Stimulated activated naive CD8-positive, alpha-beta T cell treated with anti-CD3 and anti-CD28 coated beads, Interleukin-15, Interleukin-2, amounts not matched to agents 100 ng/mL and 50 ng/mL, for 24 hours (primary cell): ENCODE measurements at regions not wholly inside any gene's neighbourhood (a gene's known extent, or its start where the extent isn't known, plus 50 kb on each side); places are given as distances from the start of the nearest gene placed in this dataset.

ENCODE experiments used
- H3K27ac Mint-ChIP-seq: one replicate; pipeline ENCODE4 v1.8.0; 2021; ENCODE audit warnings: mild to moderate bottlenecking, mixed read lengths
- H3K27me3 Mint-ChIP-seq: one replicate; pipeline ENCODE4 v1.8.0; 2021; ENCODE audit warnings: mixed read lengths
- H3K36me3 Mint-ChIP-seq: one replicate; pipeline ENCODE4 v1.8.0; 2021; ENCODE audit warnings: low read depth, mixed read lengths
- H3K4me1 Mint-ChIP-seq: one replicate; pipeline ENCODE4 v1.8.0; 2021; ENCODE audit warnings: low read depth, mixed read lengths
- H3K4me3 Mint-ChIP-seq: one replicate; pipeline ENCODE4 v1.8.0; 2021; ENCODE audit warnings: mild to moderate bottlenecking, mixed read lengths
- H3K9me3 Mint-ChIP-seq: one replicate; pipeline ENCODE4 v1.8.0; 2021; ENCODE audit warnings: mixed read lengths

- Mint-ChIP-seq H3K4me3 (no peak overlapping the region), H3K36me3 (no peaks in the 10 kb centered on the region), H3K4me1 (no peaks in the 10 kb centered on the region), H3K9me3 (no peaks in the 10 kb centered on the region), H3K27ac (no peak overlapping the region), H3K27me3 (no peaks in the 10 kb centered on the region)
Measured at GRCh38 chr4:67229148-67229547, 316.2 kb downstream of the CENPC start.

GRCh38 chr4:67220861-67221260, 324.4 kb downstream of the CENPC start:
- Mint-ChIP-seq H3K27ac (no peak overlapping the region), H3K36me3 (no peaks in the 10 kb centered on the region), H3K9me3 (no peaks in the 10 kb centered on the region), H3K4me1 (no peaks in the 10 kb centered on the region), H3K4me3 (no peak overlapping the region), H3K27me3 (no peaks in the 10 kb centered on the region)

GRCh38 chr4:67218883-67219282, 326.4 kb downstream of the CENPC start:
- H3K36me3 Mint-ChIP-seq, result no peaks in the 10 kb centered on the region

GRCh38 chr4:67207941-67208441, 337.3 kb downstream of the CENPC start:
- H3K4me3 Mint-ChIP-seq, result no peak overlapping the region
- no peaks in the 10 kb centered on the region for H3K9me3 Mint-ChIP-seq
- H3K27me3 Mint-ChIP-seq, result no peaks in the 10 kb centered on the region
- no peak overlapping the region for H3K27ac Mint-ChIP-seq
- H3K4me1 Mint-ChIP-seq, result no peaks in the 10 kb centered on the region
- no peaks in the 10 kb centered on the region for H3K36me3 Mint-ChIP-seq

More at GRCh38 chr4:67218883-67219282, 326.4 kb downstream of the CENPC start:
- no peaks in the 10 kb centered on the region for H3K4me1 Mint-ChIP-seq
- H3K4me3 Mint-ChIP-seq, result no peak overlapping the region
- no peaks in the 10 kb centered on the region for H3K27me3 Mint-ChIP-seq
- H3K9me3 Mint-ChIP-seq, result no peaks in the 10 kb centered on the region
- no peak overlapping the region for H3K27ac Mint-ChIP-seq

- no peak overlapping the region for H3K4me3 Mint-ChIP-seq
- H3K9me3 Mint-ChIP-seq, result no peaks in the 10 kb centered on the region
- H3K36me3 Mint-ChIP-seq, result no peaks in the 10 kb centered on the region
- H3K27me3 Mint-ChIP-seq, result no peaks in the 10 kb centered on the region
- no peak overlapping the region for H3K27ac Mint-ChIP-seq
- no peaks in the 10 kb centered on the region for H3K4me1 Mint-ChIP-seq
Measured at GRCh38 chr4:67204441-67204840, 340.9 kb downstream of the CENPC start.

- Mint-ChIP-seq H3K27me3 (no peaks in the 10 kb centered on the region), H3K36me3 (no peaks in the 10 kb centered on the region), H3K4me1 (no peaks in the 10 kb centered on the region), H3K27ac (no peak overlapping the region), H3K4me3 (no peak overlapping the region), H3K9me3 (no peaks in the 10 kb centered on the region)
Measured at GRCh38 chr4:67201334-67201733, 344.0 kb downstream of the CENPC start.

GRCh38 chr4:67198727-67199126, 346.6 kb downstream of the CENPC start:
- Mint-ChIP-seq H3K9me3 (no peaks in the 10 kb centered on the region), H3K4me1 (no peaks in the 10 kb centered on the region), H3K4me3 (no peak overlapping the region), H3K27me3 (no peaks in the 10 kb centered on the region), H3K36me3 (no peaks in the 10 kb centered on the region), H3K27ac (no peak overlapping the region)

- Mint-ChIP-seq H3K4me3 (no peak overlapping the region), H3K36me3 (no peaks in the 10 kb centered on the region), H3K27me3 (no peaks in the 10 kb centered on the region), H3K4me1 (no peaks in the 10 kb centered on the region), H3K9me3 (no peaks in the 10 kb centered on the region), H3K27ac (no peak overlapping the region)
Measured at GRCh38 chr4:67167849-67168248, 377.5 kb downstream of the CENPC start.

- H3K27ac Mint-ChIP-seq, result no peak overlapping the region
Measured at GRCh38 chr4:67162690-67163089, 382.6 kb downstream of the CENPC start.

GRCh38 chr4:67161311-67161710, 384.0 kb downstream of the CENPC start:
- no peaks in the 10 kb centered on the region for H3K9me3 Mint-ChIP-seq
- H3K27me3 Mint-ChIP-seq, result no peaks in the 10 kb centered on the region
- no peaks in the 10 kb centered on the region for H3K36me3 Mint-ChIP-seq
- H3K4me1 Mint-ChIP-seq, result no peaks in the 10 kb centered on the region
- no peak overlapping the region for H3K27ac Mint-ChIP-seq
- H3K4me3 Mint-ChIP-seq, result no peak overlapping the region

More at GRCh38 chr4:67162690-67163089, 382.6 kb downstream of the CENPC start:
- H3K36me3 Mint-ChIP-seq, result no peaks in the 10 kb centered on the region
- H3K9me3 Mint-ChIP-seq, result no peaks in the 10 kb centered on the region
- no peak overlapping the region for H3K4me3 Mint-ChIP-seq
- no peaks in the 10 kb centered on the region for H3K27me3 Mint-ChIP-seq
- H3K4me1 Mint-ChIP-seq, result no peaks in the 10 kb centered on the region

- no peaks in the 10 kb centered on the region for H3K36me3 Mint-ChIP-seq
Measured at GRCh38 chr4:67160394-67160793, 384.9 kb downstream of the CENPC start.

GRCh38 chr4:67158666-67159065, 386.6 kb downstream of the CENPC start:
- H3K27ac Mint-ChIP-seq, result no peak overlapping the region
- H3K36me3 Mint-ChIP-seq, result no peaks in the 10 kb centered on the region
- no peaks in the 10 kb centered on the region for H3K4me1 Mint-ChIP-seq
- no peaks in the 10 kb centered on the region for H3K9me3 Mint-ChIP-seq
- H3K27me3 Mint-ChIP-seq, result no peaks in the 10 kb centered on the region
- no peak overlapping the region for H3K4me3 Mint-ChIP-seq

More at GRCh38 chr4:67160394-67160793, 384.9 kb downstream of the CENPC start:
- no peaks in the 10 kb centered on the region for H3K4me1 Mint-ChIP-seq
- no peaks in the 10 kb centered on the region for H3K9me3 Mint-ChIP-seq
- H3K4me3 Mint-ChIP-seq, result no peak overlapping the region
- no peak overlapping the region for H3K27ac Mint-ChIP-seq
- no peaks in the 10 kb centered on the region for H3K27me3 Mint-ChIP-seq

GRCh38 chr4:67152976-67153375, 392.3 kb downstream of the CENPC start:
- H3K9me3 Mint-ChIP-seq, result no peaks in the 10 kb centered on the region
- no peaks in the 10 kb centered on the region for H3K4me1 Mint-ChIP-seq
- H3K4me3 Mint-ChIP-seq, result no peak overlapping the region
- H3K36me3 Mint-ChIP-seq, result no peaks in the 10 kb centered on the region
- H3K27me3 Mint-ChIP-seq, result no peaks in the 10 kb centered on the region
- no peak overlapping the region for H3K27ac Mint-ChIP-seq

GRCh38 chr4:67151376-67152343, 393.6 kb downstream of the CENPC start:
- Mint-ChIP-seq H3K4me1 (no peaks in the 10 kb centered on the region), H3K36me3 (no peaks in the 10 kb centered on the region), H3K4me3 (no peak overlapping the region), H3K27me3 (no peaks in the 10 kb centered on the region), H3K9me3 (no peaks in the 10 kb centered on the region), H3K27ac (no peak overlapping the region)

GRCh38 chr4:67141586-67141985, 403.7 kb downstream of the CENPC start:
- H3K4me1 Mint-ChIP-seq, result no peaks in the 10 kb centered on the region
- H3K9me3 Mint-ChIP-seq, result no peaks in the 10 kb centered on the region
- H3K27ac Mint-ChIP-seq, result no peak overlapping the region
- no peak overlapping the region for H3K4me3 Mint-ChIP-seq
- no peaks in the 10 kb centered on the region for H3K27me3 Mint-ChIP-seq
- no peaks in the 10 kb centered on the region for H3K36me3 Mint-ChIP-seq
